ENCODE measurements at regions not wholly inside any gene's neighbourhood (a gene's known extent, or its start where the extent isn't known, plus 50 kb on each side); places are given as distances from the start of the nearest gene placed in this dataset.

- CTCF ChIA-PET: no interaction called here
- Histone ChIP-seq H3F3A (replicated peaks; ENCODE audit: insufficient read depth) (no peaks in the 10 kb centered on the region), H3K4me3 (ENCODE audit: low read depth in 2 of 2, low read length in 1 of 2) (no peak overlapping the region), H4K20me1 (ENCODE audit: insufficient read depth) (no peaks in the 10 kb centered on the region), H3K79me2 (ENCODE audit: insufficient read depth) (no peaks in the 10 kb centered on the region), H3K9me3 (no peaks in the 10 kb centered on the region), H3K9ac (no peak overlapping the region), H3K36me3 (replicated peaks in 1 of 2; ENCODE audit: control insufficient read depth in 1 of 2, insufficient read depth in 2 of 2, low read length in 1 of 2) (no peaks in the 10 kb centered on the region), H3K27me3 (ENCODE audit: insufficient read depth) (no peaks in the 10 kb centered on the region), H3K4me2 (no peak overlapping the region), H3K27ac (ENCODE audit: low read depth in 2 of 2, low read length in 1 of 2) (no peak overlapping the region), H2AFZ (ENCODE audit: low read depth) (no peak overlapping the region), H3K9me2 (no peaks in the 10 kb centered on the region), H3K4me1 (ENCODE audit: control insufficient read depth in 1 of 2, insufficient read depth in 2 of 2, low read depth in 1 of 2, low read length in 1 of 2) (peaks cover 0 to 4% of the 10 kb centered on the region in 2 experiments; a peak in 1 of 4 replicates)
- no peak for DNase-seq
- POLR2A ChIA-PET: no interaction called here
- WGBS (ENCODE audit: low lambda C conversion rate): 90% methylated on average over 1 of the region's 1 CpG
- TF ChIP-seq, protein P1, sequence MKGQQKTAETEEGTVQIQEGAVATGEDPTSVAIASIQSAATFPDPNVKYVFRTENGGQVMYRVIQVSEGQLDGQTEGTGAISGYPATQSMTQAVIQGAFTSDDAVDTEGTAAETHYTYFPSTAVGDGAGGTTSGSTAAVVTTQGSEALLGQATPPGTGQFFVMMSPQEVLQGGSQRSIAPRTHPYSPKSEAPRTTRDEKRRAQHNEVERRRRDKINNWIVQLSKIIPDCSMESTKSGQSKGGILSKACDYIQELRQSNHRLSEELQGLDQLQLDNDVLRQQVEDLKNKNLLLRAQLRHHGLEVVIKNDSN (IDR thresholded peaks at IDR 0.05; ENCODE audit: borderline replicate concordance, low read depth): no peak
- no peak for TF ChIP-seq FOSL2 (IDR thresholded peaks at IDR 0.05; ENCODE audit: borderline replicate concordance, low read depth)
- TF ChIP-seq, protein P2, sequence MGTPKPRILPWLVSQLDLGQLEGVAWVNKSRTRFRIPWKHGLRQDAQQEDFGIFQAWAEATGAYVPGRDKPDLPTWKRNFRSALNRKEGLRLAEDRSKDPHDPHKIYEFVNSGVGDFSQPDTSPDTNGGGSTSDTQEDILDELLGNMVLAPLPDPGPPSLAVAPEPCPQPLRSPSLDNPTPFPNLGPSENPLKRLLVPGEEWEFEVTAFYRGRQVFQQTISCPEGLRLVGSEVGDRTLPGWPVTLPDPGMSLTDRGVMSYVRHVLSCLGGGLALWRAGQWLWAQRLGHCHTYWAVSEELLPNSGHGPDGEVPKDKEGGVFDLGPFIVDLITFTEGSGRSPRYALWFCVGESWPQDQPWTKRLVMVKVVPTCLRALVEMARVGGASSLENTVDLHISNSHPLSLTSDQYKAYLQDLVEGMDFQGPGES (IDR thresholded peaks at IDR 0.05; ENCODE audit: low read depth, low read length): no peak
These were observed 67.9 kb upstream of the C3orf80 start for GRCh38 chr3:160157321-160157720.

GRCh38 chr3:160159341-160159740 lies 65.9 kb upstream of the C3orf80 start:
- no peaks in the 10 kb centered on the region for H3K9me3 ChIP-seq
- H3F3A ChIP-seq (replicated peaks; ENCODE audit: insufficient read depth): no peaks in the 10 kb centered on the region
- no peaks in the 10 kb centered on the region for H3K9me2 ChIP-seq
- WGBS (ENCODE audit: low lambda C conversion rate): 100% methylated on average over 2 of the region's 2 CpGs
- H3K79me2 ChIP-seq (ENCODE audit: insufficient read depth): no peaks in the 10 kb centered on the region
- H3K4me3 ChIP-seq (ENCODE audit: low read depth in 2 of 2, low read length in 1 of 2): no peak overlapping the region
- no peak overlapping the region for H3K9ac ChIP-seq
- H3K4me1 ChIP-seq (ENCODE audit: control insufficient read depth in 1 of 2, insufficient read depth in 2 of 2, low read depth in 1 of 2, low read length in 1 of 2): peaks cover 0 to 8% of the 10 kb centered on the region in 2 experiments; a peak in 2 of 4 replicates
- no peak overlapping the region for H3K27ac ChIP-seq (ENCODE audit: low read depth in 2 of 2, low read length in 1 of 2)
- H3K4me2 ChIP-seq: no peak overlapping the region
- ChIA-PET CTCF (interaction anchor here (0.8 kb wide), 2 partner anchors 127 to 272 kb away, joined by 3 read pairs; no protein-coding TSS in a partner anchor), POLR2A (no interaction called here)
- no peak for TF ChIP-seq CTCF (IDR thresholded peaks at IDR 0.05)
- TF ChIP-seq NFIC (IDR thresholded peaks at IDR 0.05; ENCODE audit: borderline replicate concordance): no peak
- no peak for TF ChIP-seq TCF12 (IDR thresholded peaks at IDR 0.05)
- no peaks in the 10 kb centered on the region for H4K20me1 ChIP-seq (ENCODE audit: insufficient read depth)
- no peaks in the 10 kb centered on the region for H3K36me3 ChIP-seq (replicated peaks in 1 of 2; ENCODE audit: control insufficient read depth in 1 of 2, insufficient read depth in 2 of 2, low read length in 1 of 2)
- no peak overlapping the region for H2AFZ ChIP-seq (ENCODE audit: low read depth)
- DNase-seq: no peak
- H3K27me3 ChIP-seq (ENCODE audit: insufficient read depth): no peaks in the 10 kb centered on the region

DNA sequence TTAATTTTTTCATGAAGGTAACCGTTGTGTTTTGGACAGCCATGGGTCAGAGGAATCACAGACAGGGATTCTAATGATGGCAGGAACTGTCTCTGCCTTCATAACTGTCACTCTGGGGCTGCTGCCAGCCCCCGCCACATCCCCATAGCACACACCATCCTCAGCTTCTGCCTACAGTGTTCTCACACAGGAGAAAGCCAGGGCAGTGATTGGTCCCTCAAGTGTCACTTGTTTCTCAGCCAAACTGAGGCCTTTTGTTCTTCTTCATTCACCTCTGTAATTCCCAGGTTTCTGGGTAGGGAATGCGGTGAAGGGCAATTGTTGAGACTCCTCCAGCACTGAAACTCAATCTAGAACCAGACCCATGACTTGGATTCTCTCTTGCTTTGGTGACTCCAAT lies 65.4 kb upstream of the C3orf80 start:
- Histone ChIP-seq H4K20me1 (ENCODE audit: insufficient read depth) (no peaks in the 10 kb centered on the region), H3K36me3 (replicated peaks in 1 of 2; ENCODE audit: control insufficient read depth in 1 of 2, insufficient read depth in 2 of 2, low read length in 1 of 2) (no peaks in the 10 kb centered on the region), H3F3A (replicated peaks; ENCODE audit: insufficient read depth) (no peaks in the 10 kb centered on the region), H3K9me2 (no peaks in the 10 kb centered on the region), H3K79me2 (ENCODE audit: insufficient read depth) (no peaks in the 10 kb centered on the region), H3K4me1 (ENCODE audit: control insufficient read depth in 1 of 2, insufficient read depth in 2 of 2, low read depth in 1 of 2, low read length in 1 of 2) (peaks cover 0 to 8% of the 10 kb centered on the region in 2 experiments; a peak in 2 of 4 replicates), H3K9ac (no peak overlapping the region), H2AFZ (ENCODE audit: low read depth) (no peak overlapping the region), H3K9me3 (no peaks in the 10 kb centered on the region), H3K27me3 (ENCODE audit: insufficient read depth) (no peaks in the 10 kb centered on the region), H3K4me2 (no peak overlapping the region), H3K27ac (ENCODE audit: low read depth in 2 of 2, low read length in 1 of 2) (no peak overlapping the region), H3K4me3 (ENCODE audit: low read depth in 2 of 2, low read length in 1 of 2) (no peak overlapping the region)
- WGBS (ENCODE audit: low lambda C conversion rate): 88% methylated on average over 3 of the region's 3 CpGs
- no peak for DNase-seq
- CTCF ChIA-PET: interaction anchor here (0.8 kb wide), 2 partner anchors 128 to 271 kb away, joined by 3 read pairs; no protein-coding TSS in a partner anchor
- POLR2A ChIA-PET: no interaction called here
- no peak for TF ChIP-seq EZH2phosphoT487 (IDR thresholded peaks at IDR 0.05; ENCODE audit: borderline replicate concordance, low read depth)
- no peak for TF ChIP-seq MXI1 (IDR thresholded peaks at IDR 0.05; ENCODE audit: low read depth, low read length)
- TF ChIP-seq RCOR1 (IDR thresholded peaks at IDR 0.05; ENCODE audit: low read length): no peak
- TF ChIP-seq, protein P1 (IDR thresholded peaks at IDR 0.05; ENCODE audit: borderline replicate concordance, low read depth): no peak
- no peak for TF ChIP-seq GATA2 (CRISPR knock-in tag; IDR thresholded peaks at IDR 0.05)
- TF ChIP-seq RAD21 (IDR thresholded peaks at IDR 0.05; ENCODE audit: low read length): no peak
- no peak for TF ChIP-seq TCF12 (IDR thresholded peaks at IDR 0.05)
- no peak for TF ChIP-seq NFIC (IDR thresholded peaks at IDR 0.05; ENCODE audit: borderline replicate concordance)
- no peak for TF ChIP-seq YY1 (IDR thresholded peaks at IDR 0.05; ENCODE audit: low read depth)
- no peak for TF ChIP-seq TAF1 (IDR thresholded peaks at IDR 0.05; ENCODE audit: borderline replicate concordance, low read depth, low read length)
- TF ChIP-seq JUND (IDR thresholded peaks at IDR 0.05): no peak
- TF ChIP-seq SMC3 (IDR thresholded peaks at IDR 0.05; ENCODE audit: low read depth, low read length): no peak
- no peak for TF ChIP-seq CHD2 (IDR thresholded peaks at IDR 0.05; ENCODE audit: low read length, partially characterized antibody)
- TF ChIP-seq FOXM1 (IDR thresholded peaks at IDR 0.05; ENCODE audit: low read depth): no peak
- no peak for TF ChIP-seq RXRA (IDR thresholded peaks at IDR 0.05; ENCODE audit: borderline replicate concordance, low read depth)

Measured in SK-N-SH (cell line).